Keratinocyte (primary cell): ENCODE measurements at regions not wholly inside any gene's neighbourhood (a gene's known extent, or its start where the extent isn't known, plus 50 kb on each side); places are given as distances from the start of the nearest gene placed in this dataset.

Source experiments
- DNase-seq: peaks from one replicate; pipeline ENCODE4 v3.0.0-alpha.2; 2011; ENCODE audit warnings: low read depth, missing footprints, low spot score
- FAIRE-seq: peaks from 2 replicates; lab custom pipeline; 2011; peaks lifted over from hg19 to GRCh38; lab: Jason Lieb, UNC
- H2AFZ ChIP-seq: 2 replicates; pipeline ENCODE4 v1.6.0; 2012; ENCODE audit warnings: low read length, control low read depth, inconsistent platforms; ENCODE audit not compliant: control insufficient read depth
- H3K27ac ChIP-seq: 2 replicates; pipeline ENCODE4 v1.5.1; 2011; ENCODE audit warnings: low read length; ENCODE audit not compliant: control insufficient read depth, insufficient read depth
- H3K27me3 ChIP-seq: 3 replicates; pipeline ENCODE4 v1.6.0; 2011; ENCODE audit warnings: low read length; ENCODE audit not compliant: control insufficient read depth, insufficient read depth; ENCODE audit errors: extremely low read depth
- H3K36me3 ChIP-seq, 2 experiments: 2 replicates in 1 of 2; 3 replicates in 1 of 2; pipeline ENCODE4 v1.5.1; 2011; ENCODE audit warnings: low read length in 2 of 2, mild to moderate bottlenecking in 1 of 2; ENCODE audit not compliant: control insufficient read depth in 2 of 2, insufficient read depth in 2 of 2; ENCODE audit errors: extremely low read depth in 1 of 2
- H3K4me1 ChIP-seq: 3 replicates; pipeline ENCODE4 v1.5.1; 2011; ENCODE audit warnings: low read length; ENCODE audit not compliant: control insufficient read depth, insufficient read depth; ENCODE audit errors: extremely low read depth
- H3K4me2 ChIP-seq: 3 replicates; pipeline ENCODE4 v1.6.0; 2011; ENCODE audit warnings: low read depth, low read length; ENCODE audit not compliant: control insufficient read depth, insufficient read depth; ENCODE audit errors: extremely low read depth
- H3K4me3 ChIP-seq, 3 experiments: fragments of 200-600 bp in 1 of 3; sonication (generic) in 1 of 3; 2 replicates in 2 of 3; 3 replicates in 1 of 3; pipeline ENCODE4 v1.5.1; 2011 to 2016; ENCODE audit warnings: low read length in 3 of 3, mild to moderate bottlenecking in 3 of 3, control low read depth in 2 of 3, inconsistent platforms in 1 of 3, low read depth in 1 of 3, mixed read lengths in 1 of 3, mixed run types in 1 of 3, moderate library complexity in 1 of 3; ENCODE audit not compliant: control insufficient read depth in 2 of 3, insufficient read depth in 2 of 3; ENCODE audit errors: extremely low read depth in 1 of 3
- H3K79me2 ChIP-seq: 2 replicates; pipeline ENCODE4 v1.6.0; 2012; ENCODE audit warnings: low read length; ENCODE audit not compliant: control insufficient read depth, insufficient read depth
- H3K9ac ChIP-seq: 3 replicates; pipeline ENCODE4 v1.6.0; 2011; ENCODE audit warnings: low read length; ENCODE audit not compliant: control insufficient read depth, insufficient read depth; ENCODE audit errors: extremely low read depth
- H3K9me1 ChIP-seq: 3 replicates; pipeline ENCODE4 v1.6.0; 2011; ENCODE audit warnings: low read length; ENCODE audit not compliant: control insufficient read depth, insufficient read depth; ENCODE audit errors: extremely low read depth
- H3K9me3 ChIP-seq: 2 replicates; pipeline ENCODE4 v1.5.1; 2012; ENCODE audit warnings: low read depth, low read length; ENCODE audit not compliant: control insufficient read depth
- H4K20me1 ChIP-seq: 3 replicates; pipeline ENCODE4 v1.6.0; 2011; ENCODE audit warnings: low read length; ENCODE audit not compliant: control insufficient read depth, insufficient read depth; ENCODE audit errors: extremely low read depth
- EZH2 ChIP-seq: IDR thresholded peaks from one replicate; pipeline ENCODE4 v1.6.1; 2012; ENCODE audit warnings: inconsistent platforms, mild to moderate bottlenecking, low read length, moderate library complexity
- dilution Hi-C: fragments of 300-500 bp; cut with MboI; formaldehyde crosslinking; loops from one replicate; pipeline ENCODE4 v1.7.0; 2020; ENCODE audit warnings: low sequenced_read_pairs; ENCODE audit not compliant: extremely low pct_ligation_motif_present
- TF ChIP-seq, protein P1 (sequence below), 3 experiments: IDR thresholded peaks in 1 of 3; conservative IDR thresholded peaks in 1 of 3; optimal IDR thresholded peaks in 1 of 3; 2 replicates in 2 of 3; 3 replicates in 1 of 3; pipeline versions ENCODE3 to v1.5.1; 2011; ENCODE audit warnings: low read length in 3 of 3, mild to moderate bottlenecking in 3 of 3, moderate library complexity in 2 of 3, control low read depth in 1 of 3, inconsistent platforms in 1 of 3; ENCODE audit not compliant: insufficient read depth in 2 of 3; ENCODE audit errors: extremely low read depth in 1 of 3

DNA sequence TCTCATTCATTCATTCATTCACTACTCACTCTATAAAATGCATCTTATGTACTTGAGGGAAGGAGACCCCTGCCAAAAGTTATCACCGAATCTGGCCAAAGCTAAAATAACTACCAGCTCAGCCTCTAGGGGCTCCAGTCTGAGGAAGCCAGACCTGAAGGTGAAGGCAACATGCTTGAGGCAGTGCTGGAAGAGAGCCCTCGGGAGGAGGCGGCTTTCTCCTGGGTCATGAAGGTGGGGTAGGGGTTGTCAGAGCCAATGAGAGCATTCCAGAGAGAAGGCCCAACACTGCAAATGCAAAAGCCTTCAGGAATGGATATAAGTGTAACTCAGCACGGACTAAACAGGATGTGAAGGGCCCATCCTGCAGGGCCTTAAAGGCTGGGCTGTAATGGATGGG is 62.4 kb downstream of the GSC start:
- H3K27ac ChIP-seq = no peak overlapping the region
- H3K4me1 ChIP-seq = peaks cover 5% of the 10 kb centered on the region
- H3K27me3 ChIP-seq = peaks cover 3% of the 10 kb centered on the region
- no peak for DNase-seq
- FAIRE-seq = no peak
- no peaks in the 10 kb centered on the region for H3K9me3 ChIP-seq
- dilution Hi-C loops = no loop called here
- H4K20me1 ChIP-seq = no peaks in the 10 kb centered on the region
- H3K36me3 ChIP-seq = no peaks in the 10 kb centered on the region
- no peak overlapping the region for H3K4me3 ChIP-seq
- no peak overlapping the region for H3K4me2 ChIP-seq
- H3K9ac ChIP-seq = no peak overlapping the region
- H2AFZ ChIP-seq = no peak overlapping the region
- no peaks in the 10 kb centered on the region for H3K79me2 ChIP-seq
- TF ChIP-seq EZH2 = no peak
- TF ChIP-seq, protein P1, sequence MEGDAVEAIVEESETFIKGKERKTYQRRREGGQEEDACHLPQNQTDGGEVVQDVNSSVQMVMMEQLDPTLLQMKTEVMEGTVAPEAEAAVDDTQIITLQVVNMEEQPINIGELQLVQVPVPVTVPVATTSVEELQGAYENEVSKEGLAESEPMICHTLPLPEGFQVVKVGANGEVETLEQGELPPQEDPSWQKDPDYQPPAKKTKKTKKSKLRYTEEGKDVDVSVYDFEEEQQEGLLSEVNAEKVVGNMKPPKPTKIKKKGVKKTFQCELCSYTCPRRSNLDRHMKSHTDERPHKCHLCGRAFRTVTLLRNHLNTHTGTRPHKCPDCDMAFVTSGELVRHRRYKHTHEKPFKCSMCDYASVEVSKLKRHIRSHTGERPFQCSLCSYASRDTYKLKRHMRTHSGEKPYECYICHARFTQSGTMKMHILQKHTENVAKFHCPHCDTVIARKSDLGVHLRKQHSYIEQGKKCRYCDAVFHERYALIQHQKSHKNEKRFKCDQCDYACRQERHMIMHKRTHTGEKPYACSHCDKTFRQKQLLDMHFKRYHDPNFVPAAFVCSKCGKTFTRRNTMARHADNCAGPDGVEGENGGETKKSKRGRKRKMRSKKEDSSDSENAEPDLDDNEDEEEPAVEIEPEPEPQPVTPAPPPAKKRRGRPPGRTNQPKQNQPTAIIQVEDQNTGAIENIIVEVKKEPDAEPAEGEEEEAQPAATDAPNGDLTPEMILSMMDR (optimal IDR thresholded peaks at IDR 0.05 in 1 of 3, IDR thresholded peaks at IDR 0.05 in 1 of 3, conservative IDR thresholded peaks at IDR 0.05 in 1 of 3; ENCODE audit: extremely low read depth in 1 of 3, insufficient read depth in 2 of 3, low read length in 3 of 3) = no peak
- H3K9me1 ChIP-seq = no peaks in the 10 kb centered on the region

DNA sequence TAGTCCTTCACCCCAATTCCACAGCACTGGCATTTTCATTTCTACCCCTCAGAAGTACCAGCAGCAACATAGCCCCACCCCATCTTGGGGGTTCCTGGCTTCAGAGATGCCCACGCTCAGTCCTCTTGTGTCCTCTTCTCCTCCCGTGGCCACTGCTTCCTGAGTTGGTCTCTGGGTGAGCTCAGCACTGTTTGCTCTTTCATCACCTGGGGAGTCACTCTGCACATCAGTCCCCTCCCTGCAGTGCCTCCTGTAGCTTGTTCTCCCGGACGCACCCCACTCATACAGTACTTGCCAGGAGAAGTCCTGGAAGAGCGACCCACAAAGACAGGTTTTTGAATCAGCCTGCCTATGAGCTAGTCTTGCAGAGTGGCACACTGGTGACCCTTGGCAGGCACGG is 63.8 kb downstream of the GSC start:
- Histone ChIP-seq H4K20me1 (no peaks in the 10 kb centered on the region), H3K4me2 (no peak overlapping the region), H2AFZ (no peak overlapping the region), H3K79me2 (no peaks in the 10 kb centered on the region), H3K4me3 (no peak overlapping the region), H3K27me3 (no peaks in the 10 kb centered on the region), H3K27ac (no peak overlapping the region), H3K4me1 (peaks cover 5% of the 10 kb centered on the region), H3K9ac (no peak overlapping the region), H3K36me3 (no peaks in the 10 kb centered on the region), H3K9me1 (no peaks in the 10 kb centered on the region), H3K9me3 (no peaks in the 10 kb centered on the region)
- TF ChIP-seq EZH2 = no peak
- TF ChIP-seq, protein P1 (optimal IDR thresholded peaks at IDR 0.05 in 1 of 3, IDR thresholded peaks at IDR 0.05 in 1 of 3, conservative IDR thresholded peaks at IDR 0.05 in 1 of 3; ENCODE audit: extremely low read depth in 1 of 3, insufficient read depth in 2 of 3, low read length in 3 of 3) = no peak
- FAIRE-seq (no peak), DNase-seq (no peak)
- dilution Hi-C loops = no loop called here
